NCI-H2196 (cell line): ENCODE measurements at regions not wholly inside any gene's neighbourhood (a gene's known extent, or its start where the extent isn't known, plus 50 kb on each side); places are given as distances from the start of the nearest gene placed in this dataset.

Experiments used
- DNase-seq: peaks from one replicate; lab custom pipeline; 2025; ENCODE audit not compliant: unreplicated experiment; lab: John Stamatoyannopoulos, UW

GRCh38 chr10:78975926-78976325, 92.8 kb upstream of the ZMIZ1 start:
- no peak for DNase-seq

- DNase-seq = no peak
These were observed 91.7 kb upstream of the ZMIZ1 start for GRCh38 chr10:78976825-78977755.

DNA sequence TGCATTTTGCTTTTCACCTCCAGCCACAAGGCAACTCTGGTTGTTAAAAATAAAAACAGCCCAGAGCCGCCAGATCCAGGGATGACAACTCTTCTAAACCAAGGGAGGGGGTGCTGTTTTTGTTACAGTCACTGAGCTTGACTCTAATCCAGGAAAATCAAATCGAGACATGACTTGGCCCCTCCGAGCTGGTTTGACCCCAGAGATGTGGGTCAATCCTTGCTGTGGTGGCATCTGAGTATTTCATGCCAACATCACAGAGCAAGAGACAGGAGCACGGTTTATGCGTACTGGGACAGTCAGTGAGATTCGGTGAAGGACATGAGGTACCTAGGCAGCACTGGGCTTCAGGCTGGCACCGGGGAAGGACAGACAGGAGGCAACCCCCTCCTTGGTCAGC, 88.8 kb upstream of the ZMIZ1 start:
- DNase-seq = no peak

- no peak for DNase-seq
These were observed 88.4 kb upstream of the ZMIZ1 start for GRCh38 chr10:78980354-78980753.

DNA sequence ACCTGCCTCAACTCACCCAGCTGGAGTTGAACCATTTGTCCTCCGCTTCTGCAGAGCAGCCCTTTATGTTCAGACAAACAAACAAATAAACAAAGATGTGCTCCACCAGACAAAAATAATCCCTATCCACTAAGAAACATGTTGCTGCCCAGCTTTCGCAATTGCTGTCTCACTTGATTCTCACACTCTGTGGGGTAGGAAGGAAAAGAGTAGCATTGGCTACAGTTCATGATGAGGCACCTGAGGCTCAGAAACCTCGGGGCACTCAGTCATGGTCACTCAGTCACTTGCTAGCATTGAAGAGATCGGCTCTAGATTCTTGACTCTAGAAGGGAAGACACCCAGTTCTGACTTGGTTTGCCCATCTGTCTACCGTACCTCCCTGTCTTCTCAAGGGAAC, 88.0 kb upstream of the ZMIZ1 start:
- DNase-seq = no peak

DNA sequence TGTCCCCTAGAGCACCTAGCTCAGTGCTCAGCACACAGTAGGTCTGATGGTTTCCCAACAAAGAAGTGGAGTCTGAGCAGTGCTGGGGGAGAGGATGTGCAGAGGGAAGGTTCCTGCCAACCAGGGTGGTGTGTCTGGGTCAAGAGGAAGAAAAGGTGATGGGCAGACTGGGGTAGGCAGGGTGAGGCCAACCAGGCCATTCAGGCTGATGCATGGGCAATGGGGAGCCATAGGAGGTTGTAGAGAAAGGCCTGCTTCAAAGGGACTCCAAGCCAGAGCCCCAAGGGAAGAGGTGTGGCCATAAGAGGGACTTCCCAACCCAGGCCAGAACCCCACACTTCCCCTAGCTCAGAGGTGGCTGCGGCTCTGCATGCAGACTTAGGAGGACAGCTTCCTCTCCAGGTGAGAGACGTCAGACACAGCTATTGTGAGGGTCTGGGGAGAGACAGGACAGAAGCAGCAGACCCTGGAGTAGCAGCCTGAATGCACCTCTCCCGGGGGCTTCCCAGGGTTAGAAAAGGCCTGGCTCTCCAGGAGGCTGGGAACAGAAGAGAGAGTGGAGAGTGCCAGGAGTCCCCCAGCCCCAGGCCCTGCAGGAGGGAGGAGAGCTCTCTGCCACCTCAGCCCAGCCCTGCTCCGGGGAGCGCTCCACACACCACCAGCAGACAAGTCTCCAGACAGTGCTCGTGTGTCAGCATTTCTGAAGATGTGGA, 87.4 kb upstream of the ZMIZ1 start:
- DNase-seq = no peak

DNA sequence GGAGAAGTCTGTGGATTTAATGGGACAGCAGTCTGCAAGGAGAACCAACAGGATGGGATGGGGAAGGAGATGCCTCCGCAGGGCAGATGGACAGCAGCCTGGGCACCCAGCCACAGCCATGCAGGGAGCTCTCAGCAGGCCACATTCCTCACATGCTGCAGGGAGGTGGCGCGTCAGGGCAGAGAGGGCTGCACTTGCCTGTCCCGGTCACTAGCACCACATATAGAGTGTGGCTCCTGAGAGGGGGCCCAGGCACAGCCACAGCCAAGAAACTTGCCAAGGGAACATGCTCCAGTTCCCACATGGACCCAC, 86.8 kb upstream of the ZMIZ1 start:
- DNase-seq = no peak

GRCh38 chr10:78982726-78983125, 86.0 kb upstream of the ZMIZ1 start:
- DNase-seq = no peak

DNA sequence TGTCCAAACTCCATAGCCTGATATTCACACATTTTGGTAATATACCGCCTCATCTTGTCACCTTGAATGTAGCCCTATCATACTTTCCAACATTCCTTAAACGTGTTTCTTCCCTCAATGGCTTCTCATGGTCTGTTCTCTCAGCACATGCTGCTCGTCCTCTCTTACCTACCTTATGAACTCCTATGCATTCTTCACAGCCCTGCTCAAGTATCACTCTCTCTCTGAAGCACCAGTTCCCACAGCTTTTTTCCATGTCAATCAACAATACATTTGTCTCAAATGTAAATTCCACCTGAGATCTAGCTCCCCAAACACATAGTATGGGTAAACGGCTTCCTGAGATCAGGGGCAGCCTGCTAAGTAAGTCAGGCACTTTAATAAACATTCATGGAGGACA, 85.2 kb upstream of the ZMIZ1 start:
- DNase-seq = no peak

- no peak for DNase-seq
These were observed 82.6 kb upstream of the ZMIZ1 start for GRCh38 chr10:78985973-78986818.

DNA sequence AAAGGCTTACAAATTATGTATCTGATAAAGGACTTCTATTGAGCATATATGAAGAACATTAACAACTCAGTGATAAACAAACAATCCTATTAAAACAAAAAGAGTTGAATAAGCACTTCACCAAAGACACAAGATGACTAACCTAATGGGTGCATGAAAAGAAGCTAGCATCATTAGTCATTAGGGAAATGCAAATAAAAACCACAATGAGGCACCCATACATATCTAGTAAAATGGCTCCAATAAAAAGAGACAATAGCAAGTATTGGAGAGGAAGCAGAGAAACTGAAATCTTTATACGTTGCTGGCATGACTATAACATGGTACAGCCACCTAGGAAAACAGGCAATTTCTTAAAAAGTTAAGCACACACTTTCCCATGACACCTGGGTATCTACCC, 77.6 kb upstream of the ZMIZ1 start:
- no peak for DNase-seq

GRCh38 chr10:78992333-78992732, 76.4 kb upstream of the ZMIZ1 start:
- no peak for DNase-seq

DNA sequence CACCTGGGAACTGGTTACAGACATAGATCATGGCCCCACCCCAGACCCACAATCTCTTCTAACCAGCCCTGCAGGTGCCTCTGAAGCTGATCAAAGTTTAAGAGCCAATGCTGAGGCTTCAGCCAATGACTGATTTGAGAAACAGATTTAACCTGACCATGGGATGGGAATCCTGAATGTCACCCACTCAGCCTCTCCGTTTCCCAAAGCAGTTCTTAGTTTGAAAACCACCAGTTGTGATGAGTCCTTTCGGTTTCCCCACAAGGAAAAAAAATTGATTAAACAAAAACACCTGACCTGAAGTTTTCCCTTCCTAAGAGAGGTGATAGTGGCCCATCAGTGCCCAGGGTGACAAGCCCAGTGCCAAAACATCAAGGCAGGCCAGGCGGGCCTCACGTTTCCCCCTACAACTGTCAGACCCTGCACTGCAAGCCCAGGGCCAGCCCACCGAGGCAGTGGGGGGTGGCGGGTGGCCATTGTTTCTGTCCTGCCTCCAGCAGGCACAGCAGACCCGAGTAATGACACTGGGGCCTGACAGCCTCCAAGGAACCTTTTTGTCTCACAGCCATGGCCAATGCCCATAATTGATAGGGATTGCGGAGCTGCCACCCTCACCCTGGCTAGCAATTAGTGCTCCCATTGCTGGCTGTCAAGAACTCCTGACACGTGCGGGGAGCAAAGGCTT, 75.4 kb upstream of the ZMIZ1 start:
- no peak for DNase-seq

GRCh38 chr10:78995987-78996791, 72.6 kb upstream of the ZMIZ1 start:
- no peak for DNase-seq

DNA sequence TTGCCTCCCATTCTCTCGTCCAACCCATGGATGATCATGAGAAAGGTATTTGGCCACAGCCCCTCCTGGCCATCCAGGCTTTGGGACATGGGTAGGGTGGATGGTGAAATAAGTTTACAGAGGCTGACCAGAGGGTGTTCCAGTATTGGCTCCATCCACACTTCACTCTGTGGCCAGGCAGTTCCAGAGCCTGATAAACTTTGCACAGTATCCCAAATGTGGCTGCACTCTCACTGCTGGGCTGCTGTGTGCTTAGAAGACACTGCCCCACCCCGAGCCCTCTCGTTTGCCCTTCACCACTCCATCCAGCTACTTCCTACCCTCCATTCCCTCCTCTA, 72.0 kb upstream of the ZMIZ1 start:
- no peak for DNase-seq

DNA sequence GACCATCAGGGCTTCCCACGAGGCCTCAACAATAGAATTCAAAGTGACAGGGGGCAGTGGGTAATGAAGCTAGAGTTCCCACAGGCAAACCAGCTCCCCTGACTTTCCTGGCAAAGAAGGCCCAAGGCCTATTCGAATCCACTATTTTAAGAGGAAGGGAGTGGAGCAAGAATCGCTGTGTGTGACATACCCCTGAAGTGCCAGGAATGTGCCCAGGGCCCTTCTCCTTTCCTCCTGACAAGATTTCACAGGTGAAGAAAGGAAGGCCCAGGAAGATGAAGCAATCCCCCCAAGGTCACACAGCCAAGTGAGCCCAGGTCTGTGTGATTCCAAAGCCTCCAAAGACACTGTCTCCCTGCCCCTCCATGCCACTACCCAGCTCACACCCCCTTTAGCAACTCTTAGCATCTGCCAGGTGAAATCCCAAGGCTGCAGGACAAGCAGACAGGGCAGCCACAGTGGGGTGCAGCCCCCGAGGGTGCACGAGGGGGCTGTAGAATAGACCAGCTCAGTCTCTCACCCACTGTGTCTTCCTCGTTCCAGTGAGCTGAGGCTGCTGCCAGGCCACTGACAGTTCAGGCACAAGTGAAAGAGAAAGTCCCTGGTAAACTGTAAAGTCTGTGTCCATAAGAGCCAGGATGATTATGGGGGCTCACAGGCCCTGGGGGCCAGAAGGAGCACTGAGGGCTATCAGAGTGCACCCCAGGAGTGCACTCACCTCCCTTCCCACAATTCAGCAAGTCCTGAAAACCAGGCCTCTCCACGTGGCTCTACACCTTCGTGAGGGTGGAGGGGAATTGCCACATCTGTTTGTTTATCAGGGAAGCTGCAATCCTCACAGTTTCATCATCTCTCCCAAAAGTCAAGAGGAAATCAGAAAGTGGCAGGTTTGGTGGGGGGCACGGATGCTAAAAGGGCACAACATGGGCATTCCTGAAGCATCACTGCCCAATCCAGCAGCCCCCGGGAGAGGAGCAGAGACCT, 70.8 kb upstream of the ZMIZ1 start:
- no peak for DNase-seq

GRCh38 chr10:79001082-79001885, 67.5 kb upstream of the ZMIZ1 start:
- DNase-seq = no peak

DNA sequence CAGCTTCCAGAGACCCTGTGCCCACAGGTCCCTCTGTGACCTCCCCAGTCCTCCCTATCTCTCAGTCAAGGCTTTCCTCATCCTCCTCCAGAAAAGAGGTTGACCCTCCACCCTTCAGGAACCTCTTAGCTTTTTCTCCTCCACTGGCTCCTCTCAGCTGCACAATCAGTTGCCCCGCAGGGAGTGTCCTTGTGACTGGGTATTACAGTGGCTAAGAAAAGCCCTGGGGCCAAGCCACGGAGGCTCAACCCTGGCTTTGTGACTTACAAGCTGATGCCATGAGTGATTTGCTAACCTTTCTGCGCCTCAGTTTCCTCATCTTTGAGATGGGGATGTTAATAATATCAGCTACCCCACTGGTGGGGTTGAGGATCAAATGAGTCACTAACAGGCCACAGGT, 66.4 kb upstream of the ZMIZ1 start:
- no peak for DNase-seq
